Umbilical cord (tissue), 1 donor: ENCODE measurements at regions not wholly inside any gene's neighbourhood (a gene's known extent, or its start where the extent isn't known, plus 50 kb on each side); places are given as distances from the start of the nearest gene placed in this dataset.
"Not testable (repeated sequence)": the region's sequence is repeated elsewhere in the genome, so short reads cannot be mapped to it uniquely, and the experiment has no call there.

Source experiments
- DNase-seq: peaks from one replicate; pipeline ENCODE4 v3.0.0-alpha.2; 2015; ENCODE audit warnings: low spot score

- peak; percentile 1 for DNase-seq
Observed at GRCh38 chrX:66110112-66110511, 53.9 kb upstream of the HEPH start.

GRCh38 chrX:66107860-66108259, 56.2 kb upstream of the HEPH start:
- DNase-seq = not testable (repeated sequence)

- DNase-seq = not testable (repeated sequence)
Observed at GRCh38 chrX:66102398-66102797, 61.6 kb upstream of the HEPH start.

- no peak for DNase-seq
Observed at GRCh38 chrX:66098162-66098561, 58.3 kb upstream of the VSIG4 start.

GRCh38 chrX:66096987-66097386, 57.1 kb upstream of the VSIG4 start:
- DNase-seq = not testable (repeated sequence)

- not testable (repeated sequence) for DNase-seq
Observed at GRCh38 chrX:66090004-66090403, 50.1 kb upstream of the VSIG4 start.
